NT2/D1 (cell line): ENCODE measurements at regions not wholly inside any gene's neighbourhood (a gene's known extent, or its start where the extent isn't known, plus 50 kb on each side); places are given as distances from the start of the nearest gene placed in this dataset.

Experiments used
- SUZ12 ChIP-seq: IDR thresholded peaks from 2 replicates; pipeline ENCODE4 v1.6.1; 2011; ENCODE audit not compliant: insufficient read length, insufficient read depth; ENCODE audit errors: extremely low read depth
- YY1 ChIP-seq: IDR thresholded peaks from 2 replicates; pipeline ENCODE4 v1.6.1; 2011; ENCODE audit not compliant: insufficient read length, insufficient read depth
- ZNF274 ChIP-seq: IDR thresholded peaks from 2 replicates; pipeline ENCODE4 v1.6.1; 2011; ENCODE audit warnings: mild to moderate bottlenecking, low read depth, low read length

- TF ChIP-seq ZNF274 (no peak), YY1 (no peak), SUZ12 (no peak)
Observed at GRCh38 chr5:3041001-3041400, 289.5 kb upstream of the IRX2 start.
